ENCODE measurements at regions not wholly inside any gene's neighbourhood (a gene's known extent, or its start where the extent isn't known, plus 50 kb on each side); places are given as distances from the start of the nearest gene placed in this dataset.
A peak's percentile ranks its signal among the peaks of the same experiment; 100 is the strongest.

DNA sequence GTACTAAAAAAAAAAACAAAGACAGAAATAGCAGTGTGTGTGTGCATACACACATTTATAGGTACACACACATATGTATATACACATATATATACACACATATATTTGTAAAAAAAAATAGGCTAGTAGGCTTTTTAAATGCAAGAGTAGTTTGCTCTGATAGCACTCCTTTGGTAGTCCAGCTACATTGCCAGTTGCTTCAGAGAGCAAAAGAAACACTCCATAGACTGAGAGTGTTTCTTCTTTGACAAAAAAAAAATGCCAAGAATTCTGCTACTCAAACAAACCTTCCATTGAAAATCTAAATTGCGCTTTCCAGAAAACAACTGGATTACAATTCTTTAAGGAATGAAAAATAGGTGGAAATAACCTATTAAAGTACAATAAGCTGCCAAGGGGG, 365.9 kb upstream of the GALNT5 start:
- TF ChIP-seq ARNTL (CRISPR knock-in tag; IDR thresholded peaks at IDR 0.05; ENCODE audit: borderline replicate concordance, low read depth) (no peak), ZNF70 (CRISPR knock-in tag; IDR thresholded peaks at IDR 0.05) (no peak), ZFP30 (CRISPR knock-in tag; IDR thresholded peaks at IDR 0.05) (no peak), OSR1 (CRISPR knock-in tag; IDR thresholded peaks at IDR 0.05) (no peak), PPARA (CRISPR knock-in tag; IDR thresholded peaks at IDR 0.05; ENCODE audit: borderline replicate concordance) (no peak), ZNF8 (CRISPR knock-in tag; IDR thresholded peaks at IDR 0.05) (no peak), TSHZ2 (CRISPR knock-in tag; IDR thresholded peaks at IDR 0.05) (no peak), PATZ1 (CRISPR knock-in tag; IDR thresholded peaks at IDR 0.05; ENCODE audit: borderline replicate concordance) (no peak)
- TF ChIP-seq, protein P1, sequence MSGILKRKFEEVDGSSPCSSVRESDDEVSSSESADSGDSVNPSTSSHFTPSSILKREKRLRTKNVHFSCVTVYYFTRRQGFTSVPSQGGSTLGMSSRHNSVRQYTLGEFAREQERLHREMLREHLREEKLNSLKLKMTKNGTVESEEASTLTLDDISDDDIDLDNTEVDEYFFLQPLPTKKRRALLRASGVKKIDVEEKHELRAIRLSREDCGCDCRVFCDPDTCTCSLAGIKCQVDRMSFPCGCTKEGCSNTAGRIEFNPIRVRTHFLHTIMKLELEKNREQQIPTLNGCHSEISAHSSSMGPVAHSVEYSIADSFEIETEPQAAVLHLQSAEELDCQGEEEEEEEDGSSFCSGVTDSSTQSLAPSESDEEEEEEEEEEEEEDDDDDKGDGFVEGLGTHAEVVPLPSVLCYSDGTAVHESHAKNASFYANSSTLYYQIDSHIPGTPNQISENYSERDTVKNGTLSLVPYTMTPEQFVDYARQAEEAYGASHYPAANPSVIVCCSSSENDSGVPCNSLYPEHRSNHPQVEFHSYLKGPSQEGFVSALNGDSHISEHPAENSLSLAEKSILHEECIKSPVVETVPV (CRISPR knock-in tag; IDR thresholded peaks at IDR 0.05), result no peak
- ATAC-seq, result no peak

- ATAC-seq, result peak; percentile 90
- TF ChIP-seq ISL1 (CRISPR knock-in tag; IDR thresholded peaks at IDR 0.05), result no peak
- TF ChIP-seq ARNTL (CRISPR knock-in tag; IDR thresholded peaks at IDR 0.05; ENCODE audit: borderline replicate concordance, low read depth), result no peak
- TF ChIP-seq ESRRG (CRISPR knock-in tag; IDR thresholded peaks at IDR 0.05), result no peak
- TF ChIP-seq TSHZ2 (CRISPR knock-in tag; IDR thresholded peaks at IDR 0.05), result no peak
- TF ChIP-seq, protein P1 (CRISPR knock-in tag; IDR thresholded peaks at IDR 0.05), result no peak
- TF ChIP-seq TOX (CRISPR knock-in tag; IDR thresholded peaks at IDR 0.05; ENCODE audit: borderline replicate concordance), result no peak
- no peak for TF ChIP-seq PPARA (CRISPR knock-in tag; IDR thresholded peaks at IDR 0.05; ENCODE audit: borderline replicate concordance)
- no peak for TF ChIP-seq POU6F1 (CRISPR knock-in tag; IDR thresholded peaks at IDR 0.05; ENCODE audit: borderline replicate concordance, low read depth)
- no peak for TF ChIP-seq TCF4 (CRISPR knock-in tag; IDR thresholded peaks at IDR 0.05; ENCODE audit: borderline replicate concordance)
Observed at GRCh38 chr2:156892467-156893281, 364.8 kb upstream of the GALNT5 start.

- ATAC-seq, result no peak
- no peak for TF ChIP-seq RARB (CRISPR knock-in tag; IDR thresholded peaks at IDR 0.05)
- TF ChIP-seq ARNTL (CRISPR knock-in tag; IDR thresholded peaks at IDR 0.05; ENCODE audit: borderline replicate concordance, low read depth), result no peak
- no peak for TF ChIP-seq ISL1 (CRISPR knock-in tag; IDR thresholded peaks at IDR 0.05)
- TF ChIP-seq TCF4 (CRISPR knock-in tag; IDR thresholded peaks at IDR 0.05; ENCODE audit: borderline replicate concordance), result no peak
- TF ChIP-seq CSDC2 (CRISPR knock-in tag; IDR thresholded peaks at IDR 0.05), result no peak
- TF ChIP-seq OSR1 (CRISPR knock-in tag; IDR thresholded peaks at IDR 0.05), result no peak
- TF ChIP-seq ZNF8 (CRISPR knock-in tag; IDR thresholded peaks at IDR 0.05), result no peak
- no peak for TF ChIP-seq GLIS3 (CRISPR knock-in tag; IDR thresholded peaks at IDR 0.05)
- TF ChIP-seq, protein P2, sequence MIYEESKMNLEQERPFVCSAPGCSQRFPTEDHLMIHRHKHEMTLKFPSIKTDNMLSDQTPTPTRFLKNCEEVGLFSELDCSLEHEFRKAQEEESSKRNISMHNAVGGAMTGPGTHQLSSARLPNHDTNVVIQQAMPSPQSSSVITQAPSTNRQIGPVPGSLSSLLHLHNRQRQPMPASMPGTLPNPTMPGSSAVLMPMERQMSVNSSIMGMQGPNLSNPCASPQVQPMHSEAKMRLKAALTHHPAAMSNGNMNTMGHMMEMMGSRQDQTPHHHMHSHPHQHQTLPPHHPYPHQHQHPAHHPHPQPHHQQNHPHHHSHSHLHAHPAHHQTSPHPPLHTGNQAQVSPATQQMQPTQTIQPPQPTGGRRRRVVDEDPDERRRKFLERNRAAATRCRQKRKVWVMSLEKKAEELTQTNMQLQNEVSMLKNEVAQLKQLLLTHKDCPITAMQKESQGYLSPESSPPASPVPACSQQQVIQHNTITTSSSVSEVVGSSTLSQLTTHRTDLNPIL (CRISPR knock-in tag; IDR thresholded peaks at IDR 0.05; ENCODE audit: low read depth), result no peak
- TF ChIP-seq TSHZ2 (CRISPR knock-in tag; IDR thresholded peaks at IDR 0.05), result no peak
Observed at GRCh38 chr2:156896294-156896693, 361.2 kb upstream of the GALNT5 start.
